Bronchial epithelial cell (primary cell): ENCODE measurements at regions not wholly inside any gene's neighbourhood (a gene's known extent, or its start where the extent isn't known, plus 50 kb on each side); places are given as distances from the start of the nearest gene placed in this dataset.
"Not testable (repeated sequence)": the region's sequence is repeated elsewhere in the genome, so short reads cannot be mapped to it uniquely, and the experiment has no call there.

ENCODE experiments used
- DNase-seq: peaks from one replicate; pipeline ENCODE4 v3.0.0-alpha.2; 2010; ENCODE audit warnings: low read depth
- FAIRE-seq: peaks from 2 replicates; lab custom pipeline; 2011; peaks lifted over from hg19 to GRCh38; lab: Jason Lieb, UNC
- H3K27me3 ChIP-seq: 2 replicates; pipeline ENCODE4 v1.5.1; 2011; ENCODE audit warnings: low read length; ENCODE audit not compliant: control insufficient read depth, insufficient read depth
- H3K36me3 ChIP-seq: 2 replicates; pipeline ENCODE4 v1.5.1; 2011; ENCODE audit warnings: low read length; ENCODE audit not compliant: control insufficient read depth, insufficient read depth
- H3K4me3 ChIP-seq: 2 replicates; pipeline ENCODE4 v1.5.1; 2011; ENCODE audit warnings: mild to moderate bottlenecking, low read depth, low read length, control low read depth
- CTCF ChIP-seq: IDR thresholded peaks from 2 replicates; pipeline ENCODE4 v1.5.1; 2011; ENCODE audit warnings: mild to moderate bottlenecking, moderate library complexity, low read length, control low read depth, inconsistent platforms; ENCODE audit not compliant: insufficient read depth, severe bottlenecking

DNA sequence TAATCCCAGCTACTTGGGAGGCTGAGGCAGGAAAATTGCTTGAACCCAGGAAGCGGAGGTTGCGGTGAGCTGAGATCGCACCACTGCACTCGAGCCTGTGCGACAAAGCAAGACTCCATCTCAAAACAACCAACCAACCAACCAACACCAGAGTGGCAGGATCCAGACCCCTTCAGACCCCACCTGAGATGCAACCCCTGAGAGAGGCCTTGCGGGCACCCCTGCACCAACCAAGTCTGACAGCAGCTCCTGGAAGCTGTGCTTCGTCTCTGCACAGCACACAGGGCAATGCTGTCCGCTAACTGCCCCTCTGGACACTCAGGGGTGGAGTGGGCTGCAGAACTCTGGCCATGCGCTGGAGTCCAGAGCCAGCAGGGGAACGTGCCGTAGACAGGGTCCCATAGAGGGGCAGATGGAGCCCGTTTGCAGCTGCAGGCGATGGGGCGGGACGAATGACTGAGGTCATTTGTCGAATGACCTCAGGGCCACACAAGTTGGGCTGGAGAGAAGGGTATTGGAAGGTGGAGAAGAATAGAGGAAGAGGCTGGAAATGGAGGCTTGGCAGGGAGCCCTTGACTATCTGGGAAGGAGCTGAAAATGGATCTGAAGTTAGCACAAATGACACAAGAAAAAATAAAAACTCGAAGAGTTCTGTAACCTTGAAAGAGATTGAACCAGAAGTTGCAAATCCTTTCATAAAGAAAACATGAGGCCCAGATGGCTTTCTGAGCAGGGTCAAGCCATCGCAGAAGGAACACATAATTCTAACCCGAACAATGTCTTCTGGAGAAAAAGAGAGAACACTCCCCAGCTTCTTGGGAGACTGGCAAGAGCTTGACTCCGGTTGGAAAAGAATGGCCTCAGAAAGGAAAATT is 199.7 kb downstream of the CTTN start:
- FAIRE-seq (no peak), DNase-seq (no peak)
- Histone ChIP-seq H3K27me3 (no peaks in the 10 kb centered on the region), H3K36me3 (no peaks in the 10 kb centered on the region), H3K4me3 (no peak overlapping the region)
- TF ChIP-seq CTCF, result no peak

DNA sequence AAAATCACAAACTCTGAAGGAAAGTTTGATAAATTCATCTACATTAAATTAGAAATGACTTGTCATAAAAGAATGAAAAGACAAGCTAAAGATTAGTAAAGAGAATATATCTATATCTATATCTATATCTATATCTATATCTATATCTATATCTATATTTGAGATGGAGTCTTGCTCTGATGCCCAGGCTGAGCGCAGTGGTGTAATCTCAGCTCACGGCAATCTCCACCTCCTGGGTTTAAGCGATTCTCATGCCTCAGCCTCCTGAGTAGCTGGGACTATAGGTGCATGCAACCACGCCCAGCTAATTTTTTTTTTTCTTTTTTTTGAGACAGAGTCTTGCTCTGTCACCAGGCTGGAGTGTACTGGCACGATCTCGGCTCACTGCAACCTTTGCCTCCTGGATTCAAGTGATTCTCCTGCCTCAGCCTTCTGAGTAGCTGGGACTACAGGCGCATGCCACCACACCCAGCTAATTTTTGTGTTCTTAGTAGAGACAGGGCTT is 202.6 kb downstream of the CTTN start:
- H3K36me3 ChIP-seq, FAIRE-seq, H3K4me3 ChIP-seq, DNase-seq, H3K27me3 ChIP-seq: not testable (repeated sequence)

DNA sequence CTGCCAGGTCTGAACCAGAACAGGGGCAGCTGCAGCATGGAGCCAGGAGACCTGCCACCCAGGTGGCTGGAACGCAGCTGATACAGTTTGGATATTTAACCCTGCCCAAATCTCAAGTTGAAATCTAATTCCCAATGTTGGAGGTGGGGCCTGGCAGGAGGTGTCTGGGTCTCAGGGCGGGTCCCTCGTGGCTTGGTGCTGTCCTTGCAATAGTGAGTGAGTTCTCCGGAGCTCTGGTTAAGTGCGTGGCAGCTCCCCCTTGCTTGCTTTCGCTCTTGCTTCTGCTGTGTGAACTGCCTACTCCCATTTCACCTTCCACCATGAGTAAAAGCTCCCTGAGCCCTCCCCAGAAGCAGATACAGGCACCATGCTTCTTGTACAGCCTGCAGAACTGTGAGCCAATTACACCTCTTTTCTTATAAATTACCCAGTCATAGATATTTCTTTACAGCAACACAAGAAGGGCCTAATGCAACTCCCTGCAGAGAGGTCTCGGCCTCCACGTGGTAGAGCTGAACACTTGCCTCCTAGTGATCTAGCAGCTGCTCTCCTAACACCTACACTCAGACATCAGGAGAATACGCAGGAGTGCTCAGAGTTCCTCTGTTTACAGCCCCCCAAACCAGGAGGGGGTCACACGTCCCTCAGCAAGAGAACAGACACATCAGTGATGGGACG is 203.7 kb downstream of the CTTN start:
- TF ChIP-seq CTCF, result no peak
- FAIRE-seq (no peak), DNase-seq (no peak)
- no peaks in the 10 kb centered on the region for H3K27me3 ChIP-seq
- no peak overlapping the region for H3K4me3 ChIP-seq
- no peaks in the 10 kb centered on the region for H3K36me3 ChIP-seq

GRCh38 chr11:70603114-70603755 is 204.9 kb downstream of the CTTN start:
- no peak overlapping the region for H3K4me3 ChIP-seq
- DNase-seq (no peak), FAIRE-seq (no peak)
- TF ChIP-seq CTCF, result no peak
- H3K36me3 ChIP-seq, result no peaks in the 10 kb centered on the region
- no peaks in the 10 kb centered on the region for H3K27me3 ChIP-seq

GRCh38 chr11:70603756-70604211 is 205.5 kb downstream of the CTTN start:
- Histone ChIP-seq H3K4me3 (no peak overlapping the region), H3K27me3 (no peaks in the 10 kb centered on the region), H3K36me3 (no peaks in the 10 kb centered on the region)
- FAIRE-seq (no peak), DNase-seq (peak; percentile 65)
- peak; percentile 8 for TF ChIP-seq CTCF

GRCh38 chr11:70604221-70604620 is 205.9 kb downstream of the CTTN start:
- DNase-seq, result no peak
- FAIRE-seq, result no peak

More at GRCh38 chr11:70604221-70604620, 205.9 kb downstream of the CTTN start:
- TF ChIP-seq CTCF, result no peak
- H3K36me3 ChIP-seq, result no peaks in the 10 kb centered on the region
- H3K27me3 ChIP-seq, result peaks cover 2% of the 10 kb centered on the region
- H3K4me3 ChIP-seq, result no peak overlapping the region
